HT-29 (cell line): ENCODE measurements at regions not wholly inside any gene's neighbourhood (a gene's known extent, or its start where the extent isn't known, plus 50 kb on each side); places are given as distances from the start of the nearest gene placed in this dataset.
A peak's percentile ranks its signal among the peaks of the same experiment; 100 is the strongest.
"Not testable (repeated sequence)": the region's sequence is repeated elsewhere in the genome, so short reads cannot be mapped to it uniquely, and the experiment has no call there.

ENCODE experiments used
- DNase-seq: peaks from one replicate; pipeline ENCODE4 v3.0.0-alpha.2; 2015; ENCODE audit warnings: low spot score

- no peak for DNase-seq
Measured at GRCh38 chr21:35801391-35801790, 258.9 kb downstream of the SETD4 start.

- DNase-seq, result not testable (repeated sequence)
Measured at GRCh38 chr21:35800796-35801385, 259.4 kb downstream of the SETD4 start.

GRCh38 chr21:35796844-35797243 is 263.5 kb downstream of the SETD4 start:
- peak; percentile 1 for DNase-seq

GRCh38 chr21:35794527-35794926 is 265.8 kb downstream of the SETD4 start:
- not testable (repeated sequence) for DNase-seq

GRCh38 chr21:35792569-35793305 is 267.6 kb downstream of the SETD4 start:
- DNase-seq, result no peak

- DNase-seq, result no peak
Measured at GRCh38 chr21:35791541-35792325, 268.6 kb downstream of the SETD4 start.

- no peak for DNase-seq
Measured at GRCh38 chr21:35783721-35784120, 276.6 kb downstream of the SETD4 start.

GRCh38 chr21:35782667-35783066 is 277.7 kb downstream of the SETD4 start:
- DNase-seq, result no peak

GRCh38 chr21:35780983-35781382 is 279.3 kb downstream of the SETD4 start:
- no peak for DNase-seq

GRCh38 chr21:35779690-35780570 is 280.4 kb downstream of the SETD4 start:
- DNase-seq, result no peak

GRCh38 chr21:35779167-35779566 is 281.2 kb downstream of the SETD4 start:
- DNase-seq, result no peak

- DNase-seq, result no peak
Measured at GRCh38 chr21:35777081-35777480, 283.2 kb downstream of the SETD4 start.

GRCh38 chr21:35775778-35776544 is 284.4 kb downstream of the SETD4 start:
- DNase-seq, result peak; percentile 0

- no peak for DNase-seq
Measured at GRCh38 chr21:35770101-35770945, 290.0 kb downstream of the SETD4 start.

GRCh38 chr21:35768187-35768586 is 292.1 kb downstream of the SETD4 start:
- DNase-seq, result no peak

GRCh38 chr21:35764586-35764985 is 295.7 kb downstream of the SETD4 start:
- DNase-seq, result no peak

GRCh38 chr21:35764077-35764476 is 296.2 kb downstream of the SETD4 start:
- DNase-seq, result no peak

GRCh38 chr21:35754583-35754982 is 305.7 kb downstream of the SETD4 start:
- DNase-seq, result no peak

- no peak for DNase-seq
Measured at GRCh38 chr21:35753308-35753707, 307.0 kb downstream of the SETD4 start.

- DNase-seq, result no peak
Measured at GRCh38 chr21:35751171-35751570, 309.2 kb downstream of the SETD4 start.
